K562 (cell line): ENCODE measurements at regions not wholly inside any gene's neighbourhood (a gene's known extent, or its start where the extent isn't known, plus 50 kb on each side); places are given as distances from the start of the nearest gene placed in this dataset.

Experiments
- ATAC-seq: fragments of 200-7000 bp; cut with Tn5 transposase; 3 replicates; pipeline ENCODE4 v1.9.1; 2020; ENCODE audit warnings: moderate library complexity
- BruUV-seq: library from RNA; stranded (reverse); fragments of 400-500 nt; replicated peaks from 2 replicates; lab custom pipeline; 2021; lab: Mats Ljungman, UMichigan
- CTCF ChIA-PET: fragments of 300-600 bp; formaldehyde crosslinking; extraction: SDS; loops from one replicate; lab custom pipeline; 2021; ENCODE audit warnings: low intra/inter-chr PET ratio; lab: Yijun Ruan, JAX
- POLR2A ChIA-PET: fragments of 300-600, 350-650 bp; sonication (Branson Sonifier 250); formaldehyde crosslinking; extraction: SDS; loops from one replicate; lab custom pipeline; 2021; ENCODE audit warnings: antibody characterized with exemption, inconsistent platforms; lab: Yijun Ruan, JAX
- DNase-seq, 4 experiments: peaks; one replicate each; pipeline versions ENCODE4 v3.0.0 to v3.0.0-alpha.2; 2011 to 2018; ENCODE audit warnings: low spot score in 3 of 4, mixed read lengths in 3 of 4; ENCODE audit errors: extremely low read depth in 1 of 4
- FAIRE-seq: peaks from 2 replicates; lab custom pipeline; 2011; peaks lifted over from hg19 to GRCh38; lab: Jason Lieb, UNC
- H2AFZ ChIP-seq: 2 replicates; pipeline ENCODE4 v1.6.0; 2011; ENCODE audit warnings: low read depth, low read length, control low read depth, inconsistent platforms
- H3K27ac ChIP-seq: fragments of 200-600 bp; 3 replicates; pipeline ENCODE4 v1.8.0; 2011; ENCODE audit warnings: low read depth, mild to moderate bottlenecking, control low read depth, inconsistent platforms, low read length, moderate library complexity, mixed read lengths; ENCODE audit errors: extremely low read depth
- H3K27me3 ChIP-seq, 2 experiments: fragments of 300-600 bp in 1 of 2; 2 replicates in 1 of 2; 3 replicates in 1 of 2; pipeline versions ENCODE4 v1.6.0 to v1.8.0; 2011; ENCODE audit warnings: inconsistent platforms in 2 of 2, low read length in 2 of 2, mild to moderate bottlenecking in 1 of 2, mixed read lengths in 1 of 2, moderate library complexity in 1 of 2; ENCODE audit not compliant: control insufficient read depth in 2 of 2, insufficient read depth in 2 of 2
- H3K36me3 ChIP-seq: fragments of 300-600 bp; 3 replicates; pipeline ENCODE4 v1.8.0; 2011; ENCODE audit warnings: mild to moderate bottlenecking, low read length, inconsistent platforms; ENCODE audit not compliant: control insufficient read depth, insufficient read depth
- H3K4me1 ChIP-seq, 2 experiments: fragments of 200-600 bp in 1 of 2; replicated peaks in 1 of 2; 2 replicates in 1 of 2; 3 replicates in 1 of 2; pipeline versions ENCODE4 v1.5.1 to v1.8.0; 2011; ENCODE audit warnings: inconsistent platforms in 2 of 2, low read length in 2 of 2, mild to moderate bottlenecking in 1 of 2, mixed read lengths in 1 of 2, moderate library complexity in 1 of 2; ENCODE audit not compliant: control insufficient read depth in 2 of 2, insufficient read depth in 2 of 2
- H3K4me2 ChIP-seq: 2 replicates; pipeline ENCODE4 v1.6.1; 2011; ENCODE audit warnings: low read length, control low read depth, inconsistent platforms, mixed read lengths; ENCODE audit not compliant: insufficient read depth
- H3K4me3 ChIP-seq: fragments of 200-600 bp; sonication (generic), shearing (Covaris generic); 2 replicates; pipeline ENCODE4 v1.5.1; 2016; ENCODE audit warnings: control low read depth, inconsistent platforms
- H3K79me2 ChIP-seq: fragments of 200-600 bp; 3 replicates; pipeline ENCODE4 v1.8.0; 2011; ENCODE audit warnings: low read length, inconsistent platforms; ENCODE audit not compliant: control insufficient read depth, insufficient read depth
- H3K9ac ChIP-seq, 2 experiments: 2 replicates each; pipeline versions ENCODE4 v1.6.0 to v1.6.1; 2011; ENCODE audit warnings: low read depth in 2 of 2, low read length in 2 of 2, control low read depth in 1 of 2, inconsistent platforms in 1 of 2, mild to moderate bottlenecking in 1 of 2, mixed read lengths in 1 of 2; ENCODE audit not compliant: insufficient read depth in 1 of 2
- H3K9me1 ChIP-seq: one replicate; pipeline ENCODE4 v1.6.0; 2011; ENCODE audit warnings: inconsistent platforms, mild to moderate bottlenecking, low read length, moderate library complexity; ENCODE audit not compliant: control insufficient read depth, insufficient read depth
- H3K9me3 ChIP-seq: replicated peaks from 2 replicates; pipeline ENCODE4 v1.5.1; 2011; ENCODE audit warnings: low read depth, low read length, inconsistent platforms; ENCODE audit not compliant: control insufficient read depth, insufficient read depth
- H4K20me1 ChIP-seq: replicated peaks from 2 replicates; pipeline ENCODE4 v1.6.1; 2011; ENCODE audit warnings: low read length, inconsistent platforms, mixed read lengths; ENCODE audit not compliant: control insufficient read depth, insufficient read depth
- DMBX1 ChIP-seq: fragments of 250-450 bp; sonication (Bioruptor Pico); IDR thresholded peaks from 2 replicates; pipeline ENCODE4 v1.8.0; 2022; ENCODE audit warnings: inconsistent platforms, mild to moderate bottlenecking, moderate library complexity, borderline replicate concordance
- HOXB6 ChIP-seq: fragments of 250-450 bp; sonication (Bioruptor Pico); IDR thresholded peaks from 2 replicates; pipeline ENCODE4 v1.5.1; 2022; ENCODE audit warnings: mild to moderate bottlenecking, borderline replicate concordance
- U2AF1 ChIP-seq: fragments of 200-400 bp; formaldehyde crosslinking; optimal IDR thresholded peaks from 2 replicates; pipeline ENCODE3; 2017; ENCODE audit warnings: mild to moderate bottlenecking, low read depth, low read length, moderate library complexity
- WGBS: fragments of 100-300 bp; shearing (Covaris generic); methylation state at CpG from one replicate; pipeline ENCODE4 v1.1.6; 2016; ENCODE audit warnings: low coverage, mixed read lengths; ENCODE audit not compliant: insufficient coverage; ENCODE audit errors: missing lambda C conversion rate; 5-methylcytosine and 5-hydroxymethylcytosine counted together
- in situ Hi-C: fragments of 300-500 bp; cut with MboI; formaldehyde crosslinking; loops from 4 replicates; pipeline ENCODE4 v1.15.0; 2018; ENCODE audit warnings: inconsistent platforms, mixed read lengths
- intact Hi-C: fragments of 100-400 bp; cut with micrococcal nuclease; formaldehyde crosslinking; loops from 2 replicates; pipeline ENCODE4 v1.14.2; 2022
- TF ChIP-seq, protein P1 (sequence below): fragments of 250-450 bp; sonication (Bioruptor Pico); IDR thresholded peaks from 2 replicates; pipeline ENCODE4 v1.8.0; 2021; ENCODE audit warnings: moderate library complexity, mild to moderate bottlenecking, inconsistent platforms
- TF ChIP-seq, protein P2 (sequence below): fragments of 450-650 bp; IDR thresholded peaks from one replicate; pipeline ENCODE4 v1.6.1; 2018; ENCODE audit warnings: mild to moderate bottlenecking, moderate library complexity; ENCODE audit not compliant: partially characterized antibody
- TF ChIP-seq, protein P3 (sequence below), 2 experiments: fragments of 450-650 bp; IDR thresholded peaks; 2 replicates each; pipeline ENCODE4 v1.6.1; 2016; ENCODE audit warnings: mild to moderate bottlenecking in 2 of 2, borderline replicate concordance in 1 of 2, low read depth in 1 of 2, moderate library complexity in 1 of 2

GRCh38 chr10:24097751-24098207, 111.2 kb upstream of the KIAA1217 start (continued):
- TF ChIP-seq, protein P1, sequence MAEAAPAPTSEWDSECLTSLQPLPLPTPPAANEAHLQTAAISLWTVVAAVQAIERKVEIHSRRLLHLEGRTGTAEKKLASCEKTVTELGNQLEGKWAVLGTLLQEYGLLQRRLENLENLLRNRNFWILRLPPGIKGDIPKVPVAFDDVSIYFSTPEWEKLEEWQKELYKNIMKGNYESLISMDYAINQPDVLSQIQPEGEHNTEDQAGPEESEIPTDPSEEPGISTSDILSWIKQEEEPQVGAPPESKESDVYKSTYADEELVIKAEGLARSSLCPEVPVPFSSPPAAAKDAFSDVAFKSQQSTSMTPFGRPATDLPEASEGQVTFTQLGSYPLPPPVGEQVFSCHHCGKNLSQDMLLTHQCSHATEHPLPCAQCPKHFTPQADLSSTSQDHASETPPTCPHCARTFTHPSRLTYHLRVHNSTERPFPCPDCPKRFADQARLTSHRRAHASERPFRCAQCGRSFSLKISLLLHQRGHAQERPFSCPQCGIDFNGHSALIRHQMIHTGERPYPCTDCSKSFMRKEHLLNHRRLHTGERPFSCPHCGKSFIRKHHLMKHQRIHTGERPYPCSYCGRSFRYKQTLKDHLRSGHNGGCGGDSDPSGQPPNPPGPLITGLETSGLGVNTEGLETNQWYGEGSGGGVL (CRISPR knock-in tag) = no peak
- TF ChIP-seq U2AF1 (no peak), DMBX1 (CRISPR knock-in tag) (no peak)

GRCh38 chr10:24104895-24105294, 104.0 kb upstream of the KIAA1217 start:
- H4K20me1 ChIP-seq = no peaks in the 10 kb centered on the region
- H3K4me1 ChIP-seq = no peaks in the 10 kb centered on the region
- 0% methylated on average over 1 of the region's 1 CpG for WGBS
- DNase-seq = no peak
- no peaks in the 10 kb centered on the region for H3K9me1 ChIP-seq
- H3K9ac ChIP-seq = no peak overlapping the region
- no TSS peak for BruUV-seq
- no peaks in the 10 kb centered on the region for H3K9me3 ChIP-seq
- no peak overlapping the region for H3K27ac ChIP-seq
- H2AFZ ChIP-seq = no peak overlapping the region
- no peak for ATAC-seq
- H3K79me2 ChIP-seq = no peaks in the 10 kb centered on the region
- in situ Hi-C loops = no loop called here
- H3K4me3 ChIP-seq = no peak overlapping the region
- CTCF ChIA-PET = no interaction called here
- POLR2A ChIA-PET = interaction anchor here (0.6 kb wide), 1 partner anchor 51 kb away, joined by 3 read pairs; no protein-coding TSS in a partner anchor
- no peak for FAIRE-seq
- H3K36me3 ChIP-seq = no peaks in the 10 kb centered on the region
- H3K4me2 ChIP-seq = no peak overlapping the region
- H3K27me3 ChIP-seq = no peaks in the 10 kb centered on the region
- intact Hi-C loops = no loop called here
- TF ChIP-seq, protein P2, sequence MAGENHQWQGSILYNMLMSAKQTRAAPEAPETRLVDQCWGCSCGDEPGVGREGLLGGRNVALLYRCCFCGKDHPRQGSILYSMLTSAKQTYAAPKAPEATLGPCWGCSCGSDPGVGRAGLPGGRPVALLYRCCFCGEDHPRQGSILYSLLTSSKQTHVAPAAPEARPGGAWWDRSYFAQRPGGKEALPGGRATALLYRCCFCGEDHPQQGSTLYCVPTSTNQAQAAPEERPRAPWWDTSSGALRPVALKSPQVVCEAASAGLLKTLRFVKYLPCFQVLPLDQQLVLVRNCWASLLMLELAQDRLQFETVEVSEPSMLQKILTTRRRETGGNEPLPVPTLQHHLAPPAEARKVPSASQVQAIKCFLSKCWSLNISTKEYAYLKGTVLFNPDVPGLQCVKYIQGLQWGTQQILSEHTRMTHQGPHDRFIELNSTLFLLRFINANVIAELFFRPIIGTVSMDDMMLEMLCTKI = no peak
- TF ChIP-seq HOXB6 (CRISPR knock-in tag) = no peak
- TF ChIP-seq U2AF1 = no peak
- TF ChIP-seq, protein P3, sequence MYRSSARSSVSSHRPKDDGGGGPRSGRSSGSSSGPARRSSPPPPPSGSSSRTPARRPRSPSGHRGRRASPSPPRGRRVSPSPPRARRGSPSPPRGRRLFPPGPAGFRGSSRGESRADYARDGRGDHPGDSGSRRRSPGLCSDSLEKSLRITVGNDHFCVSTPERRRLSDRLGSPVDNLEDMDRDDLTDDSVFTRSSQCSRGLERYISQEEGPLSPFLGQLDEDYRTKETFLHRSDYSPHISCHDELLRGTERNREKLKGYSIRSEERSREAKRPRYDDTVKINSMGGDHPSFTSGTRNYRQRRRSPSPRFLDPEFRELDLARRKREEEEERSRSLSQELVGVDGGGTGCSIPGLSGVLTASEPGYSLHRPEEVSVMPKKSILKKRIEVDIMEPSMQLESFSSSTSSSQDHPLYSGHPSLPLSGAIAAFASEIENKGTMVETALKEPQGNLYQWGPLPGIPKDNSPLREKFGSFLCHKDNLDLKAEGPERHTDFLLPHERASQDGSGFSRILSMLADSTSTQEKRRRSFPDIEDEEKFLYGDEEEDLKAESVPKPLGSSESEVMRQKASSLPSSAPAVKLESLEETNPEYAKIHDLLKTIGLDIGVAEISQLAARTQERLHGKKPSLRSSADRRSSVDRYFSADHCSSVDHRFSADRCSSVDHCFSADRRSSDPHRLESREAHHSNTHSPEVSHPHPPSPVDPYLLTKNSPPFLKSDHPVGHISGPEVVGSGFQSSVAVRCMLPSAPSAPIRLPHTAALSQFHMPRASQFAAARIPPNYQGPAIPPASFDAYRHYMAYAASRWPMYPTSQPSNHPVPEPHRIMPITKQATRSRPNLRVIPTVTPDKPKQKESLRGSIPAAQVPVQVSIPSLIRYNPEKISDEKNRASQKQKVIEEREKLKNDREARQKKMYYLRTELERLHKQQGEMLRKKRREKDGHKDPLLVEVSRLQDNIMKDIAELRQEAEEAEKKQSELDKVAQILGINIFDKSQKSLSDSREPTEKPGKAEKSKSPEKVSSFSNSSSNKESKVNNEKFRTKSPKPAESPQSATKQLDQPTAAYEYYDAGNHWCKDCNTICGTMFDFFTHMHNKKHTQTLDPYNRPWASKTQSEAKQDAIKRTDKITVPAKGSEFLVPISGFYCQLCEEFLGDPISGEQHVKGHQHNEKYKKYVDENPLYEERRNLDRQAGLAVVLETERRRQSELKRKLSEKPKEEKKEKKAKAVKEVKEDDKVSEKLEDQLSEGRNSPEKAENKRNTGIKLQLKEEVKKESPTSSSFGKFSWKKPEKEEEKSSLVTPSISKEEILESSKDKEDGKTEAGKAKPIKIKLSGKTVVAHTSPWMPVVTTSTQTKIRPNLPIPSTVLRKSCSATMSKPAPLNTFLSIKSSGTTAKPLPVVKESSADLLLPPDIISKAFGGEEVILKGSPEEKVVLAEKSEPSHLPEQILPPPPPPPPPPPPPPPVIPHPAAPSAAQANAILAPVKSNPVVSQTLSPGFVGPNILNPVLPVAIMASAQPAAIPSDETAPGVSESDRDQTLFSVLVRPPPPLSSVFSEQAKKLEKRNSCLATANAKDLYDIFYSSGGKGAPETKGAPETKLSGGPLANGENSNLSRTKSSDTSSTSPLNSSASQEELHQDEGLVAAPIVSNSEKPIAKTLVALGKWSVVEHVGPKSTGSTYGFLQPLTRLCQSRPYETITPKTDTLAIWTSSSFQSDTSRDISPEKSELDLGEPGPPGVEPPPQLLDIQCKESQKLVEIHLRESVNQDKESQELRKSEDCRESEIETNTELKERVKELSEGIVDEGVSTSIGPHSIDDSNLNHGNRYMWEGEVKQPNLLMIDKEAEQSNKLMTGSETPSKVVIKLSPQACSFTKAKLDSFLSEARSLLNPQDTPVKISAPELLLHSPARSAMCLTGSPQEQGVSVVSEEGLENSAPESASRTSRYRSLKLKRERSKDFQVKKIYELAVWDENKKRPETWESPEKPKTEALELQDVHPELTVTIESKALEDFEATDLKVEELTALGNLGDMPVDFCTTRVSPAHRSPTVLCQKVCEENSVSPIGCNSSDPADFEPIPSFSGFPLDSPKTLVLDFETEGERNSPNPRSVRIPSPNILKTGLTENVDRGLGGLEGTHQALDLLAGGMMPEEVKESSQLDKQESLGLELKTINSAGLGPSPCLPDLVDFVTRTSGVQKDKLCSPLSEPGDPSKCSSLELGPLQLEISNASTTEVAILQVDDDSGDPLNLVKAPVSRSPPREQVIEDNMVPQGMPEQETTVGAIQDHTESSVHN (IDR thresholded peaks at IDR 0.05; ENCODE audit: borderline replicate concordance in 1 of 2, low read depth in 1 of 2) = no peak
